ENCODE measurements at regions not wholly inside any gene's neighbourhood (a gene's known extent, or its start where the extent isn't known, plus 50 kb on each side); places are given as distances from the start of the nearest gene placed in this dataset.

GRCh38 chr3:25171118-25171807 lies 256.8 kb upstream of the RARB start:
- no peak overlapping the region for H3K27ac ChIP-seq (ENCODE audit: insufficient read depth, low read length, poor library complexity, severe bottlenecking)
- Mint-ChIP-seq H3K27me3 (no peaks in the 10 kb centered on the region), H3K36me3 (no peaks in the 10 kb centered on the region), H3K4me3 (no peak overlapping the region), H3K27ac (no peak overlapping the region), H3K9me3 (peaks cover 0 to 11% (median 3%) of the 10 kb centered on the region in 7 donors), H3K4me1 (no peaks in the 10 kb centered on the region)
- no peak for DNase-seq
- no peaks in the 10 kb centered on the region for H3K4me1 ChIP-seq (ENCODE audit: control insufficient read depth, insufficient read depth, low read length, poor library complexity, severe bottlenecking)
- H3K27me3 ChIP-seq (ENCODE audit: control insufficient read depth, insufficient read depth, low read length), result no peaks in the 10 kb centered on the region
- H3K9me3 ChIP-seq (ENCODE audit: control insufficient read depth in 2 of 2, low read length in 2 of 2), result no peaks in the 10 kb centered on the region
- ATAC-seq (ENCODE audit: low read depth in 2 of 2), result no peak
- H3K36me3 ChIP-seq (ENCODE audit: control insufficient read depth, insufficient read depth, low read length), result no peaks in the 10 kb centered on the region
- no peak overlapping the region for H3K4me3 ChIP-seq (ENCODE audit: low read depth, low read length)

GRCh38 chr3:25171897-25172296 lies 256.2 kb upstream of the RARB start:
- Histone ChIP-seq H3K4me3 (ENCODE audit: low read depth, low read length) (no peak overlapping the region), H3K9me3 (ENCODE audit: control insufficient read depth in 2 of 2, low read length in 2 of 2) (peaks cover 0 to 2% of the 10 kb centered on the region in 2 experiments), H3K4me1 (ENCODE audit: control insufficient read depth, insufficient read depth, low read length, poor library complexity, severe bottlenecking) (no peaks in the 10 kb centered on the region), H3K36me3 (ENCODE audit: control insufficient read depth, insufficient read depth, low read length) (no peaks in the 10 kb centered on the region), H3K27ac (ENCODE audit: insufficient read depth, low read length, poor library complexity, severe bottlenecking) (no peak overlapping the region), H3K27me3 (ENCODE audit: control insufficient read depth, insufficient read depth, low read length) (no peaks in the 10 kb centered on the region)
- Mint-ChIP-seq H3K4me1 (no peaks in the 10 kb centered on the region), H3K36me3 (no peaks in the 10 kb centered on the region), H3K9me3 (peaks cover 0 to 9% (median 3%) of the 10 kb centered on the region in 7 donors), H3K27ac (no peak overlapping the region), H3K27me3 (no peaks in the 10 kb centered on the region), H3K4me3 (no peak overlapping the region)
- DNase-seq, result no peak
- no peak for ATAC-seq (ENCODE audit: low read depth in 2 of 2)

GRCh38 chr3:25173606-25174005 lies 254.5 kb upstream of the RARB start:
- no peaks in the 10 kb centered on the region for H3K4me1 Mint-ChIP-seq
- H3K4me3 Mint-ChIP-seq, result no peak overlapping the region
- Histone ChIP-seq H3K36me3 (ENCODE audit: control insufficient read depth, insufficient read depth, low read length) (no peaks in the 10 kb centered on the region), H3K9me3 (ENCODE audit: control insufficient read depth in 2 of 2, low read length in 2 of 2) (peaks cover 0 to 2% of the 10 kb centered on the region in 2 experiments), H3K27me3 (ENCODE audit: control insufficient read depth, insufficient read depth, low read length) (no peaks in the 10 kb centered on the region), H3K4me1 (ENCODE audit: control insufficient read depth, insufficient read depth, low read length, poor library complexity, severe bottlenecking) (no peaks in the 10 kb centered on the region), H3K27ac (ENCODE audit: insufficient read depth, low read length, poor library complexity, severe bottlenecking) (no peak overlapping the region), H3K4me3 (ENCODE audit: low read depth, low read length) (no peak overlapping the region)
- H3K27ac Mint-ChIP-seq, result peak overlapping the region in 1 of 3 donors; percentile 75
- H3K27me3 Mint-ChIP-seq, result no peaks in the 10 kb centered on the region
- H3K9me3 Mint-ChIP-seq, result peaks cover 0 to 9% (median 3%) of the 10 kb centered on the region in 7 donors
- ATAC-seq (ENCODE audit: low read depth in 2 of 2) (no peak), DNase-seq (no peak)
- H3K36me3 Mint-ChIP-seq, result no peaks in the 10 kb centered on the region

GRCh38 chr3:25174251-25174650 lies 253.8 kb upstream of the RARB start:
- H3K36me3 ChIP-seq (ENCODE audit: control insufficient read depth, insufficient read depth, low read length), result no peaks in the 10 kb centered on the region
- no peaks in the 10 kb centered on the region for H3K4me1 ChIP-seq (ENCODE audit: control insufficient read depth, insufficient read depth, low read length, poor library complexity, severe bottlenecking)
- DNase-seq (no peak), ATAC-seq (ENCODE audit: low read depth in 2 of 2) (no peak)
- peaks cover 0 to 2% of the 10 kb centered on the region in 2 experiments for H3K9me3 ChIP-seq (ENCODE audit: control insufficient read depth in 2 of 2, low read length in 2 of 2)
- H3K27me3 ChIP-seq (ENCODE audit: control insufficient read depth, insufficient read depth, low read length), result no peaks in the 10 kb centered on the region
- no peaks in the 10 kb centered on the region for H3K27me3 Mint-ChIP-seq
- H3K27ac ChIP-seq (ENCODE audit: insufficient read depth, low read length, poor library complexity, severe bottlenecking), result no peak overlapping the region
- H3K4me3 Mint-ChIP-seq, result no peak overlapping the region
- peaks cover 0 to 8% (median 3%) of the 10 kb centered on the region in 7 donors for H3K9me3 Mint-ChIP-seq
- no peak overlapping the region for H3K27ac Mint-ChIP-seq
- no peaks in the 10 kb centered on the region for H3K36me3 Mint-ChIP-seq
- H3K4me1 Mint-ChIP-seq, result no peaks in the 10 kb centered on the region
- H3K4me3 ChIP-seq (ENCODE audit: low read depth, low read length), result no peak overlapping the region

GRCh38 chr3:25177041-25177440 lies 251.0 kb upstream of the RARB start:
- no peaks in the 10 kb centered on the region for H3K36me3 Mint-ChIP-seq
- ATAC-seq (ENCODE audit: low read depth in 2 of 2), result no peak
- H3K4me1 Mint-ChIP-seq, result peaks cover 0 to 3% (median 0%) of the 10 kb centered on the region in 4 donors
- H3K27me3 ChIP-seq (ENCODE audit: control insufficient read depth, insufficient read depth, low read length), result no peaks in the 10 kb centered on the region
- no peaks in the 10 kb centered on the region for H3K36me3 ChIP-seq (ENCODE audit: control insufficient read depth, insufficient read depth, low read length)
- DNase-seq, result no peak
- H3K9me3 ChIP-seq (ENCODE audit: control insufficient read depth in 2 of 2, low read length in 2 of 2), result peaks cover 0 to 2% of the 10 kb centered on the region in 2 experiments
- H3K27me3 Mint-ChIP-seq, result no peaks in the 10 kb centered on the region
- H3K9me3 Mint-ChIP-seq, result peaks cover 0 to 9% (median 7%) of the 10 kb centered on the region in 7 donors
- no peak overlapping the region for H3K27ac ChIP-seq (ENCODE audit: insufficient read depth, low read length, poor library complexity, severe bottlenecking)
- H3K4me3 Mint-ChIP-seq, result no peak overlapping the region
- H3K4me1 ChIP-seq (ENCODE audit: control insufficient read depth, insufficient read depth, low read length, poor library complexity, severe bottlenecking), result no peaks in the 10 kb centered on the region
- no peak overlapping the region for H3K27ac Mint-ChIP-seq
- H3K4me3 ChIP-seq (ENCODE audit: low read depth, low read length), result no peak overlapping the region

- H3K27ac Mint-ChIP-seq, result no peak overlapping the region
- H3K9me3 ChIP-seq (ENCODE audit: control insufficient read depth in 2 of 2, low read length in 2 of 2), result peaks cover 0 to 2% of the 10 kb centered on the region in 2 experiments
- H3K4me1 Mint-ChIP-seq, result peaks cover 0 to 5% (median 0%) of the 10 kb centered on the region in 4 donors
- H3K27me3 ChIP-seq (ENCODE audit: control insufficient read depth, insufficient read depth, low read length), result no peaks in the 10 kb centered on the region
- H3K9me3 Mint-ChIP-seq, result peaks cover 0 to 9% (median 7%) of the 10 kb centered on the region in 7 donors
- H3K4me3 ChIP-seq (ENCODE audit: low read depth, low read length), result no peak overlapping the region
- H3K4me1 ChIP-seq (ENCODE audit: control insufficient read depth, insufficient read depth, low read length, poor library complexity, severe bottlenecking), result no peaks in the 10 kb centered on the region
- ATAC-seq (ENCODE audit: low read depth in 2 of 2) (no peak), DNase-seq (no peak)
- H3K4me3 Mint-ChIP-seq, result no peak overlapping the region
- H3K27ac ChIP-seq (ENCODE audit: insufficient read depth, low read length, poor library complexity, severe bottlenecking), result no peak overlapping the region
- no peaks in the 10 kb centered on the region for H3K27me3 Mint-ChIP-seq
- H3K36me3 Mint-ChIP-seq, result no peaks in the 10 kb centered on the region
- H3K36me3 ChIP-seq (ENCODE audit: control insufficient read depth, insufficient read depth, low read length), result no peaks in the 10 kb centered on the region
Measured at GRCh38 chr3:25178672-25179071, 249.4 kb upstream of the RARB start.

GRCh38 chr3:25181096-25181495 lies 247.0 kb upstream of the RARB start:
- Mint-ChIP-seq H3K36me3 (no peaks in the 10 kb centered on the region), H3K27ac (no peak overlapping the region), H3K4me1 (peaks cover 0 to 5% (median 0%) of the 10 kb centered on the region in 4 donors), H3K4me3 (no peak overlapping the region), H3K9me3 (peaks cover 0 to 8% (median 7%) of the 10 kb centered on the region in 7 donors), H3K27me3 (no peaks in the 10 kb centered on the region)
- H3K4me1 ChIP-seq (ENCODE audit: control insufficient read depth, insufficient read depth, low read length, poor library complexity, severe bottlenecking), result no peaks in the 10 kb centered on the region
- no peak overlapping the region for H3K4me3 ChIP-seq (ENCODE audit: low read depth, low read length)
- H3K27ac ChIP-seq (ENCODE audit: insufficient read depth, low read length, poor library complexity, severe bottlenecking), result no peak overlapping the region
- peaks cover 0 to 2% of the 10 kb centered on the region in 2 experiments for H3K9me3 ChIP-seq (ENCODE audit: control insufficient read depth in 2 of 2, low read length in 2 of 2)
- no peaks in the 10 kb centered on the region for H3K36me3 ChIP-seq (ENCODE audit: control insufficient read depth, insufficient read depth, low read length)
- ATAC-seq (ENCODE audit: low read depth in 2 of 2) (no peak), DNase-seq (no peak)
- H3K27me3 ChIP-seq (ENCODE audit: control insufficient read depth, insufficient read depth, low read length), result no peaks in the 10 kb centered on the region

GRCh38 chr3:25182794-25183193 lies 245.3 kb upstream of the RARB start:
- Mint-ChIP-seq H3K4me1 (peaks cover 0 to 5% (median 0%) of the 10 kb centered on the region in 4 donors), H3K36me3 (no peaks in the 10 kb centered on the region), H3K9me3 (peaks cover 0 to 7% (median 4%) of the 10 kb centered on the region in 7 donors), H3K27me3 (no peaks in the 10 kb centered on the region), H3K27ac (no peak overlapping the region), H3K4me3 (no peak overlapping the region)
- no peaks in the 10 kb centered on the region for H3K9me3 ChIP-seq (ENCODE audit: control insufficient read depth in 2 of 2, low read length in 2 of 2)
- no peaks in the 10 kb centered on the region for H3K36me3 ChIP-seq (ENCODE audit: control insufficient read depth, insufficient read depth, low read length)
- H3K4me3 ChIP-seq (ENCODE audit: low read depth, low read length), result no peak overlapping the region
- H3K27ac ChIP-seq (ENCODE audit: insufficient read depth, low read length, poor library complexity, severe bottlenecking), result no peak overlapping the region
- no peaks in the 10 kb centered on the region for H3K27me3 ChIP-seq (ENCODE audit: control insufficient read depth, insufficient read depth, low read length)
- H3K4me1 ChIP-seq (ENCODE audit: control insufficient read depth, insufficient read depth, low read length, poor library complexity, severe bottlenecking), result no peaks in the 10 kb centered on the region
- ATAC-seq (ENCODE audit: low read depth in 2 of 2) (no peak), DNase-seq (no peak)

Data from CD4-positive, CD25-positive, alpha-beta regulatory T cell (primary cell).